ENCODE measurements at regions not wholly inside any gene's neighbourhood (a gene's known extent, or its start where the extent isn't known, plus 50 kb on each side); places are given as distances from the start of the nearest gene placed in this dataset.

- ATAC-seq (peak in 2 of 8 donors; percentile 15 to 35), DNase-seq (no peak)
- Histone ChIP-seq H3K27me3 (no peaks in the 10 kb centered on the region), H3K4me1 (peaks cover 0 to 17% (median 10%) of the 10 kb centered on the region in 9 donors), H3K36me3 (no peaks in the 10 kb centered on the region), H3K27ac (peak overlapping the region in 7 of 10 donors; percentile 12 to 65 (median 33)), H3K4me3 (no peak overlapping the region), H3K9me3 (no peaks in the 10 kb centered on the region)
- intact Hi-C loops (cut with DNase I), result loop anchor here in 1 of 10 donors (5.0 kb wide), 1 partner anchor 1132 kb away; no protein-coding TSS in a partner anchor
- no peak for TF ChIP-seq CTCF (IDR thresholded peaks at IDR 0.05)
- WGBS, 2 donors, result 80 to 84% methylated on average over 7 of the region's 7 CpGs
Measured at GRCh38 chr2:41913921-41914609, 133.8 kb upstream of the PKDCC start.

GRCh38 chr2:41914936-41915335, 132.9 kb upstream of the PKDCC start:
- peaks cover 0 to 17% (median 10%) of the 10 kb centered on the region in 9 donors for H3K4me1 ChIP-seq
- ATAC-seq (peak in 1 of 8 donors; percentile 22), DNase-seq (no peak)
- no peak overlapping the region for H3K4me3 ChIP-seq
- H3K27me3 ChIP-seq, result no peaks in the 10 kb centered on the region
- peak overlapping the region in 2 of 10 donors; percentile 20 to 65 for H3K27ac ChIP-seq
- H3K9me3 ChIP-seq, result no peaks in the 10 kb centered on the region
- H3K36me3 ChIP-seq, result no peaks in the 10 kb centered on the region
- intact Hi-C loops (cut with DNase I), result loop anchor here in 1 of 10 donors (5.0 kb wide), 1 partner anchor 1133 kb away; no protein-coding TSS in a partner anchor
- no peak for TF ChIP-seq CTCF (IDR thresholded peaks at IDR 0.05)

- Histone ChIP-seq H3K4me3 (no peak overlapping the region), H3K27ac (no peak overlapping the region), H3K36me3 (no peaks in the 10 kb centered on the region), H3K27me3 (no peaks in the 10 kb centered on the region), H3K9me3 (no peaks in the 10 kb centered on the region), H3K4me1 (peaks cover 0 to 17% (median 10%) of the 10 kb centered on the region in 9 donors)
- TF ChIP-seq CTCF (IDR thresholded peaks at IDR 0.05), result no peak
- DNase-seq (no peak), ATAC-seq (no peak)
- 93 to 95% methylated on average over 2 of the region's 2 CpGs for WGBS, 2 donors
- intact Hi-C loops (cut with DNase I), result no loop called here
Measured at GRCh38 chr2:41916177-41916576, 131.6 kb upstream of the PKDCC start.

GRCh38 chr2:41917587-41917986, 130.2 kb upstream of the PKDCC start:
- 89 to 91% methylated on average over 2 of the region's 2 CpGs for WGBS, 2 donors
- intact Hi-C loops (cut with DNase I), result no loop called here
- H3K9me3 ChIP-seq, result no peaks in the 10 kb centered on the region
- H3K27me3 ChIP-seq, result no peaks in the 10 kb centered on the region
- ATAC-seq (no peak), DNase-seq (no peak)
- H3K4me1 ChIP-seq, result peaks cover 0 to 18% (median 7%) of the 10 kb centered on the region in 9 donors
- no peaks in the 10 kb centered on the region for H3K36me3 ChIP-seq
- no peak overlapping the region for H3K27ac ChIP-seq
- no peak for TF ChIP-seq CTCF (IDR thresholded peaks at IDR 0.05)
- H3K4me3 ChIP-seq, result no peak overlapping the region

Measured in heart right ventricle (tissue), 16 donors.